Stimulated activated CD8-positive, alpha-beta memory T cell treated with anti-CD3 and anti-CD28 coated beads, Interleukin-4, amount 100 ng/mL, for 24 hours (primary cell): ENCODE measurements at regions not wholly inside any gene's neighbourhood (a gene's known extent, or its start where the extent isn't known, plus 50 kb on each side); places are given as distances from the start of the nearest gene placed in this dataset.
"Not testable (repeated sequence)": the region's sequence is repeated elsewhere in the genome, so short reads cannot be mapped to it uniquely, and the experiment has no call there.

ENCODE experiments used
- DNase-seq: peaks from one replicate; pipeline ENCODE4 v3.0.0-alpha.2; 2020; ENCODE audit warnings: low read depth

GRCh38 chr12:46518169-46518568 lies 145.6 kb upstream of the SLC38A2 start:
- DNase-seq, result no peak

GRCh38 chr12:46517579-46517962 lies 145.0 kb upstream of the SLC38A2 start:
- no peak for DNase-seq

- DNase-seq, result no peak
These were observed 144.5 kb upstream of the SLC38A2 start for GRCh38 chr12:46516933-46517578.

DNA sequence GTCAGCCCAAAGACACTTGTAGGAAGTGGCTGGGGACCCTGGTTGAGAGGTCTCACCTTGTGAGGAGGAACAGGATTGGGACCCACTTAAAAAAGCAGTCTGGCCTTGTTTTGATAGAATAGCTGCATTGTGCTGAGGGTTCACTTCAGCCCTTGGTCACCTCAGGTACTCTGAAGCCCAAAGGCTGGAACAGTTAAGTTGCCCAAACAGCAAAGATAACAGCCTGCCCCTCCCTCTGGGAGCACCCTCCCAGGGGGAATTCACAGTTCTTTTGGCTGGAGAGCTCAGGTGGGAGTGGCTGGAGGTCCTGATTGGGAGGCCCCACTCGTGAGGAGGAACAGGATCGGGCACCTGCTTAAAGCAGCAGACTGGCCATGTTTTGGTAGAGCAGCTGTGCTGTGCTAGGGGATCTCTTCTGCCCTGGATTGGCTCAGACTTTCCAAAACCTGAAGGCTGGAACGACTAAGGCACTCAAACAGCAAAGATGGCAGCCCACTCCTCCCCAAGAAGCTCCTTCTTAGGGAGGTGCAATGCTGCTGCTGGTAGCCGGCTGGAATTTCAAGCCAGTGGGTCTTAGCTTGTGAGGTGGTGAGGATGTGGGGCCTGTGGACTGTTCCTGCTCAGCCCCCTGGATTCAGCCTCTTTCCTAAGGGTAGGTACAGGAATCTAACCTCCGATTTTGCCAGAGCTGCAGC lies 143.8 kb upstream of the SLC38A2 start:
- DNase-seq, result no peak

- no peak for DNase-seq
These were observed 143.3 kb upstream of the SLC38A2 start for GRCh38 chr12:46515829-46516228.

DNA sequence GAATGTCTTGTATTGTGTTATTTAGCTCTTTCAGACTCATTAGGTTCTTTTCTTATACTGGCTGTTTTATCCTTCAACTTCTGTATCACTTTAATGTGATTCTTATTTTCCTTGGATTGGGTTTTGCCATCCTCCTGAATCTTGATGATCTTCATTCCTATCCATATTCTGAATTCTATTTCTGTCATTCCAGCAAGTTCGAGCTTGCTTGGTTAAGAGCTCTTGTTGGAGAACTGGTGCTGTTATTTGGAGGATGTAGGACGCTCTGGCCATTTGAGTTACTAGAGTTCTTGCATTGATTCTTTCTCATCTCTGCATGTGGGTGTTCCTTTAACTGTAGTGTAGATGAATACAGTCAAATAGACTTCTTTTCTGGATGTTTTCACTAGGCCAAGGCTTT lies 142.3 kb upstream of the SLC38A2 start:
- DNase-seq, result no peak

DNA sequence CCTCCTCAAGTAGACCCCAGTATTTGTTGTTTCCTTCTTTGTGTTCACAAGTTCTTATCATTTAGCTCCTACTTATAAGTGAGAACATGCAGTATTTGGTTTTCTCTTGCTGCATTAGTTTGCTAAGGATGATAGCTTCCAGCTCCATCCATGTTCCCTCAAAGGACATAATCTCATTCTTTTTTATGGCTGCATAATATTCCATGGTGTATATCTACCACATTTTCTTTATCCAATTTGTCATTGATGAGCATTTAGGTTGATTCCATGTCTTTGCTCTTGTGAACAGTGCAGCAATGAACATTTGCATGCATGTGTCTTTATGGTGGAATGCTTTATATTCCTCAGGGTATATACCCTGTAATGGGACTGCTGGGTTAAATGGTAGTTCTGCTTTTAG lies 137.7 kb upstream of the SLC38A2 start:
- DNase-seq, result not testable (repeated sequence)

GRCh38 chr12:46509135-46509534 lies 136.6 kb upstream of the SLC38A2 start:
- DNase-seq, result no peak

DNA sequence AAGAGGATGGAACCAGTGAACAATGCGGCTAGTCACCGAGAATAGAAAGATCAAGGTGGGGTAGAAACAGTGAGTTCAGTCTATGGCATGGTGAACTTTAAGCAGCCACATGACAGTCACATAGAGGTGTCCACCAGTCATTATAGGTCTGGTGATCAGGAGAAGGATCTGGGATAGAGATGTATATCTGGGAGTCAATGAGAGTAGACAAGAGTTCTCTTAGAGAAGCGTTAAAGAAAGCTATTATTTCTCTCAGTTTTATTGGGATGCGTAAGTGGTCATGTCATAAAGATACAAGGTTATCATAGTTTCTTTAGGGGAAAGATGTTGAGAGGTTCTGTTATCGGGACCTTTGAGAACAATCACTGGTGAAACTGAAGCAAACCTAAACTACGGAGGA lies 136.1 kb upstream of the SLC38A2 start:
- no peak for DNase-seq

DNA sequence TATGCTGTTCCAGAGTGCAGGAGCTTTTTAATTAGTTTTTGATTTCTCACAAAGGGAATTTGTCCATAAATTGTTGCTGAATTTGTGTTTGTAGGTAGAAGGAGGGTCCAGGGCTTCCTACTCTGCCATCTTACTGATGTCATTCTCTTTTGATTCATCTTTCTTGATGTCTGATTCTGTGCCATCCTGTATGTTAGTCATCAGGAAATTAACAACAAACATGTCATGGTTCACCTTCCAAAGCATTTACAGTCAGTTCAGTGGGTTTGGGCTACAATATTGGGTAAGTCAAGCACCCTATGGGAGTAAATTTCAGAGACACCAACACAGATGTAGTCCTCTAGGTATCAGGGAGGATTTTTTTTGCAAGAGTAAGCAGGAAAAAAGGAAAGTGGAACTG lies 135.2 kb upstream of the SLC38A2 start:
- DNase-seq, result no peak

- no peak for DNase-seq
These were observed 134.4 kb upstream of the SLC38A2 start for GRCh38 chr12:46506961-46507360.

DNA sequence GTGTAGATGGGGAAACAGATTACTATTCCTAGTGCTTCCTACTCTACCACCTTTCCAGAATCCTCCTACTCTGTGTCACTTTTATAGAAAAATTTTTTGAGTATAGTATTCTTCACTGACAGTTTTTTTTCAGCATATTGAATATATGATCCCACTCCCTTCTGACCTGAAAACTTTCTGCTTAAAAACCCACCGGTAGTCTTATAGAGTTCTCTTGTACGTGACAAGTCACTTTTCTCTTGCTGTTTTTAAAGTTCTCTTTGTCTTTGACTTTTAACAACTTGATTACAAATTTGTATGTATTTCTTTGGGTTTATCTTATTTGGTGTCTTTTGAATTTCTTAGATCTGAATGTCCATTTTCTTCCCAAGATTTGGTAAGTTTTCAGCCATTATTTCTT lies 133.6 kb upstream of the SLC38A2 start:
- DNase-seq, result no peak

GRCh38 chr12:46504494-46504893 lies 131.9 kb upstream of the SLC38A2 start:
- no peak for DNase-seq

GRCh38 chr12:46503637-46504175 lies 131.1 kb upstream of the SLC38A2 start:
- no peak for DNase-seq

DNA sequence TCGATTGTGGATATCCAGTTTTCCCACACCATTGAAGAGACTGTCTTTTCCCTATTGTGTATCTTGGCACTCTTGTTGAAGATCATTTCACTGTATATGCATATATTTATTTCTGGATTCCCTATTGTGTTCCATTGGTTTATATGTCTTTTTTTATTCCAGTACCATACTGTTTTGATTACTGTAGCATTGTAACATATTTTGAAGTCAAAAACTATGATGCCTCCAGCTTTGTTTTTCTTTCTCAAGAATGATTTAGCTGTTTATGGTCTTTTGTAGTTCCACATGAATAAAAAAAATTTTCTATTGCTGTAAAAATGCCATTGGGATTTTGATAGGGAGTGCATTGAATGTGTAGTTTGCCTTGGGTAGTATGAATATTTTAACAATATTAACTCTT lies 128.1 kb upstream of the SLC38A2 start:
- DNase-seq, result no peak

GRCh38 chr12:46499901-46500300 lies 127.3 kb upstream of the SLC38A2 start:
- no peak for DNase-seq

DNA sequence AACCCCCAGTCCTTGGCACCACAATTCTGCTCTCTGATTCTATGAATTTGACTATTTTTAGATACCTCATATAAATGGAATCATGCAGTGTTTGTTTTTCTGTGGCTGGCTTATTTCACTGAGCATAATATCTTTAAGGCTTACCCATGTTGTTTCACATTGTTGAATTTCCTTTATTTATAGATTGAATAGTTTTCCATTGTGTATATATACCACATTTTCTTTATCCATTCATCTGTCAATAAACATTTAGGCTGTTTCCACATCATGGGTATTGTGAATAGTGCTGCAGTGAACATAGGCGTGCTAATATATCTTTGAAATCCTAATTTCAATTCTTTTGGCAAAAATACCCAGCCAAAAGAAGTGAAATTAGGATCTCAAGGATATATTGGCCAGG lies 126.7 kb upstream of the SLC38A2 start:
- DNase-seq, result no peak

GRCh38 chr12:46497739-46498138 lies 125.2 kb upstream of the SLC38A2 start:
- no peak for DNase-seq

- DNase-seq, result no peak
These were observed 121.9 kb upstream of the SLC38A2 start for GRCh38 chr12:46494424-46494823.

- no peak for DNase-seq
These were observed 121.2 kb upstream of the SLC38A2 start for GRCh38 chr12:46493834-46494181.

DNA sequence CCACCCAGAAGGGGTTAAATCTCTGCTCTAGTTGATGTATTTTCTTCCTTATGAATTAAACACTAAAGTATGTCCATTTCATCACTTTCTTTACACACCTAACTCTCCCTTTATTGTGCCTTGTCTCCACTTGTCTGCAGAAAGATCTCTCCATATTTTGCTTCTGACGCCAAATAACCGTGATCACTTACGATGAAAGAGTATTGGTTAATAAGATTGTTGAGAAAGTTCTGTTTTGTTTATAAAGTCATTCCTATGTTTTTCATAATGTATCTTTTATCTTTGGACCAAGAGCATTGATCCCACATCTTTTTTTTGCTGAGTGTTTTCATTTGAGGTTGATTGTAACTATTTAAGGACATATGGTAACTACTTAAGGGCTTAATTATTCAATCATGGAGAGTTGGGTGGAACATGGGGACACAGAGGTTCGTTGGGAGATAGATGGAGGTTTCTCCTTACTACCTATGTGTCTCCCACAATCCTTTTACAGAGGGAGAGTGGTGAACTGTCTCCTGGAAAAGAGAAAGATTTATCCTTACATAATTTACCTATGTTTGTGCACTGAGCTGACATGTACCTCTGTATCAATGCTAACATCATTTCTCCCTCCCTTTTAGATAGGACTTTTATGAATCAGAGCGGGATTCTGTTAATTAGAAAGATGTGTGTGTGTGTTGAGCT lies 120.7 kb upstream of the SLC38A2 start:
- no peak for DNase-seq

DNA sequence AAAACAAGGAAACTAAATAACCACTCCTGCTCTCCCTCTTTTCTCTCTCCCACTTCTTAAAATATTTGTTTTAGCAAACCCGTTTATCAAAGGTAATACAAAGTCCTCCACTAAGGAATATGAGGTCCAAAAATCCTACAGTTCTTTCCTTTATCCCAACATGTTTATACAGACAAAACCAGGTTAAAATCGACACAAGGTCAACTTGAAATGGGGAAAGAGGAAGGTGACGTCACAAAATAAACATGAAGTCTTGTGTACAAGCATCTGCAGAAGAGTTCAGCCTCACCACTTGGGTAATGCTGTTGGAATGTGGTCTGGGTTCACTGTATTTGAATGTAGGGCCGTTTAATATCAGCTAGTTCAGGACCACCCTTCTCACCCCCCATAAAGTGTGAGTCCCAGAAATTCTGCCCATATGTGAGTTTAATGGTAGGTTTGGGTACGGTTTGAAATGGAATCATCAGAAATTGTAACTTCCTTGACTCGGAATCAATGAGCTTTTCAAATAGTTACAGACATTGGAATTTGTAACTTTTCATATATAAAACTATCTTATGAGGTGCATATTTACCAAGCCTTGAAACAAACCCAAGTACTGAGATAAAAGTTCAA lies 120.0 kb upstream of the SLC38A2 start:
- no peak for DNase-seq

GRCh38 chr12:46491548-46491947 lies 119.0 kb upstream of the SLC38A2 start:
- DNase-seq, result no peak
